Kidney capillary endothelial cell (primary cell): ENCODE measurements at regions not wholly inside any gene's neighbourhood (a gene's known extent, or its start where the extent isn't known, plus 50 kb on each side); places are given as distances from the start of the nearest gene placed in this dataset.

Source experiments
- DNase-seq: peaks from one replicate; pipeline ENCODE4 v3.0.0-alpha.2; 2018; ENCODE audit warnings: low spot score

GRCh38 chr4:177047851-177048174 is 255.1 kb upstream of the VEGFC start:
- DNase-seq: no peak

DNA sequence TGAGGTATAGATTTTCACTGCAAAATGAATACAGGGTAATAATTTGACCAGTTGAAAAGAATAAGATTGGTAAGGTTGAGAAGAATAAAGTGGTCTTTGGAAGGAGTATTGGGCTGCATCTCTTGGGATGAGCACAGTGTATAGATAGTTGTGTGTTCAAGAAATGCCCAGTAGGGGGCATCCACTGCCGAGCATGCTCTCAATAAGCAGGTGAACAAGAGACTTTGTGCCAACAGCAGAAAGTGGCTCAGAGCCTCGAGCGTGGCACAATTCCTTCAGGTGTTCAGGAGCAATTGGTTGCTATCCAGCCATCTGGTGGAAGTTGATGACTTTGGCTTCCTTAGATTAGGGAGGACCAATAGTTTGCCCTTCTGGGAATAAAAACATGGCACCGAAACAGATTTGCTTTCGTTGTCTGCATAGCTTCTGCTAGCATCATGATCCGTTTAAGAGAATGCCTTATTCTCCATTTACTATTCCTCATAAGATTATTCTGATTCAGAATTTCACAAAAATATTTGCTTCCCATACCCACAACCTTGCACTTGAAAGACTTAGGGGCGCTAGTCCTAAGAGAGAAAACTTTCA is 258.1 kb upstream of the NEIL3 start:
- peak; percentile 23 for DNase-seq

GRCh38 chr4:177052211-177052934 is 257.3 kb upstream of the NEIL3 start:
- DNase-seq: no peak

DNA sequence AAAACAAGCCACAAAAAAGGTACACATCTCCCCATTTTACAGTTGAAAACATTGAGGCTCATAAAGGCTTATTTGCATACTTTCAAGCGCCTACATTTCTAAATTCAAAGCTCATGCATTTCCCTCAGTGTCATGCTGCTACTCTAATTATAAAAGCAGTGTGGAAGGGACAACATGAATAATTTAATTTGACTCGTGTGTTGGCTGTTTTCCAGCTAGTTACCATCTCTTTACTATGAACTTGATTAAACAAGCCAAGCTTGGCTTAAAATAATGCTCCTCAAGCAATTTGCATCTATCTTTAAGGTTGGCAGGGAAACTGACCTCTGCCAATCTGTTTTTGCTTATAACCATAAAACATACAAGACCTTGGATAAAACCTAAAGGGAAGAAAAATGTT is 252.5 kb upstream of the NEIL3 start:
- DNase-seq: no peak

DNA sequence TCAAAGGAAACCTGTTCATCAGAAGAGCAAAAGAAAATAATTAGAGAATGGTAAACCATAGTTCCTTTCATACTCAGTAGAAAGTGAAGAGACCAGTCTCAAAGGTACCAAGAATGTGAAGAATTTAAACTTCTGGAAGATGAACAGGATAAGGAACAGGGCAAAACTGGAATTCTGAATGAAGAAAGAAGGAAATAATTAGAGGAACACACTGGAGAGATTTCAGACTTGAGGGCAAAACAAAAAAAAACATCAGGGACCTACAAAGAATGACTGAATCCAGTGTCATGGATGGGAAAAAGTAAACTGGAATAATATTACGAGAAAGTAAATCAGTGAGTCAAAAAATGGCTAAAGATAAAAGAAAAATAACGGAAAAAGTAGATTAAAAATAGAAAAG is 245.6 kb upstream of the NEIL3 start:
- DNase-seq: no peak

GRCh38 chr4:177064729-177065394 is 244.8 kb upstream of the NEIL3 start:
- no peak for DNase-seq

- DNase-seq: no peak
Measured at GRCh38 chr4:177066746-177067145, 242.9 kb upstream of the NEIL3 start.

GRCh38 chr4:177070533-177071058 is 239.1 kb upstream of the NEIL3 start:
- DNase-seq: no peak

- DNase-seq: no peak
Measured at GRCh38 chr4:177077095-177077971, 232.3 kb upstream of the NEIL3 start.

GRCh38 chr4:177079327-177079726 is 230.3 kb upstream of the NEIL3 start:
- no peak for DNase-seq

GRCh38 chr4:177080388-177080787 is 229.3 kb upstream of the NEIL3 start:
- DNase-seq: no peak

- DNase-seq: no peak
Measured at GRCh38 chr4:177087060-177087459, 222.6 kb upstream of the NEIL3 start.

DNA sequence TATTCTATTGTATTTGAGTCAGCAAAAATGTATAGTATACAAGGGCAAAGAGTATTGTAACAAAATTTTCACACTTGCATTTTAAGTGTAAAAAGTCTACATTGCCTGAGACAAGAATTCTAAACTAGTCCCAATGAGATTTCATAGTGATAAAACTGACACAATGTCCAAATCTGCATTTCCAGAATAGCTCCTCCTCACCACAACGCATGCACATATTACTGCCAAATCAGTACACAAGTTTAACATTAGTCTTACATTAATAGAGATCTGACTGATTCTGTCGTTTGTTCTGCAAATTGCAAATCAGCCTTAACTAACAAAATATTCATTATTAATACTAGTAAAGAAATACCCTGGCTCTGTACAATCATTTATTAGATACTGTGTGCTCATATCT is 222.2 kb upstream of the NEIL3 start:
- DNase-seq: no peak

- no peak for DNase-seq
Measured at GRCh38 chr4:177091515-177091914, 218.2 kb upstream of the NEIL3 start.

- no peak for DNase-seq
Measured at GRCh38 chr4:177092807-177093206, 216.9 kb upstream of the NEIL3 start.

DNA sequence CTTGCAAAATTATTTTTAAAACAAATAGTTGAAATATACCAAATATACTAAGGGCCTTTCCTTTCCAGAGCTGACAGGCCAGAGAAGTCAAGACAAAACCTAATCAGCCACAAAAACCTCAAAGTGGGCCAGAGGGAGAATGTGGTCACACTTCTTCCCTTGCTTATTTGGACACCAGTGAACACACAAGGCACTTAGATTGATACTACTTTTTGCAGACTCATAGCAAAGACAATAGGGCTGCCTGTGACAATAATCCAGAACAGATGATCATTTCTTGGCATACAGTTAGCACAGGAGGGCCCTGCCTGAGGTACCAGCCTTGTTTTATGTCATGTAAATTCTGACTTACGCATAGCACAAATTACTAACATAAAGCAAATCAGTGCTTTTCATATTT is 215.7 kb upstream of the NEIL3 start:
- DNase-seq: no peak

DNA sequence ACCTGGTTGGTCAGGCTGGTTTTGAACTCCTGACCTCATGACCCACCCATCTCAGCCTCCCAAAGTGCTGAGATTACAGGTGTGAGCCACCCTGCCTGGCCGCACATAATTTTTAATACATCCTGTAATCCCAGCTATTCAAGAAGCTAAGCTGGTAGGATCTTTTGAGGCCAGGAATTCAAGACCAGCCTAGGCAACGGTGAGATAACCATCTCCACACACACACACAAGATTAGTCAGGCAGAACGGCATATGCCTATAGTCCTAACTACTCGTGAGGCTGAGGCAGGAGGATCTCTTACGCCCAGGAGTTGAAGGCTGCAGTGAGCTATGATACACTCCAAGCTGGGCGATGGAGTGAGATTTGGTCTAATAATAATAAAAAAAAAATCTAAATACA is 212.4 kb upstream of the NEIL3 start:
- DNase-seq: no peak

DNA sequence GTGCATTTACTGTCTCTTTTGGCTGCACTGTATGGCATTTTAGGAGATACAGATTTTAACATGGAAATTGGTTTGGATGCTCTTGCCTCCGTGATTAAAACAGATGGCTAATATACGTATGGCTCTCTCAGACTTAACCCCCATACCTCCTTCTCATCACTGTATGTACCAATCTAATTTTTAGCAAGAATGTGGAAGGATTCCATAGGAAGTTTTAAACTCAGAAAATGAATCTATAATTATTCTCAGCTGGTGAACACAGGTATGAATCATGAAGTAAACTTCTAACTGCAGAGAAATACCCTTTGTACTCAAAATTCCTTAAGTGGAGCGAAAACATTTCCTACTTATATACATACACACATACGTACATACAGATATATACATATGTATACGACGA is 210.5 kb upstream of the NEIL3 start:
- no peak for DNase-seq

GRCh38 chr4:177100307-177100706 is 209.4 kb upstream of the NEIL3 start:
- no peak for DNase-seq

DNA sequence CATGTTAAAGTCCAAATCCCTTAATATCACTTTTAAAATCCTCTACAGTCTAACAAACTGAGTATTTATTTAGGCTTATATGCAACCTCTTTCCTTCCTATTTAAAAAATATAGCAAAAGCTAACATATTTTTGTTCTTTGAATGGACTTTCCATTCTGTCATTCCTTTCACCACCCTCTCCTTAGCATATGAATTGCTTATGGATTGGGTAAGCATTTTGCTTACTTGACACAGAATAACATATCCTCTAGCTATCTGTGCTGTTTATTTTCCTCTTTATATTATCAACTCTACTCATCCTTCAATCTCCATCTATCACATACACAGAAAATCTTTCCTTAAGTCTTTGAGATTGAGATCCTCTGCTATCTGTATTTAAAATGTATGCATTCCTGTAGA is 206.1 kb upstream of the NEIL3 start:
- no peak for DNase-seq

DNA sequence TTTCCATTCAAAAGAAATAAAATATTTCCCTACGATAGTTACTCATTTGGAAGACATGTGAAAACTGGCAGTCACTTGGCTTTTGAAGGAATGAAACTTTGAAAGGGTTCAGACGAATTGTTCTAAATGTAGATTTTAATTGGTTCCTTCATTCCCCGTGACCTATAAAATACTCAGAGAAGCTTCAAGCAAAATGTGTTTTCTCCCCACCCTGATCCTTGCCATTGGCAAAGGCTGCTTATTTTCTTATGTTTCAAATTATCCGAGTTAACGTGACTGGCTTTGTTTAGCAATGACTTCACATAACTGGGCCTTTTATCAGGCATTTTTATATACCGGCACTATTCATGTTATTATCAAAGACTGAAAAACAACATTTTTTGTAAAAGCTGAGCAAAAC is 204.1 kb upstream of the NEIL3 start:
- DNase-seq: no peak

DNA sequence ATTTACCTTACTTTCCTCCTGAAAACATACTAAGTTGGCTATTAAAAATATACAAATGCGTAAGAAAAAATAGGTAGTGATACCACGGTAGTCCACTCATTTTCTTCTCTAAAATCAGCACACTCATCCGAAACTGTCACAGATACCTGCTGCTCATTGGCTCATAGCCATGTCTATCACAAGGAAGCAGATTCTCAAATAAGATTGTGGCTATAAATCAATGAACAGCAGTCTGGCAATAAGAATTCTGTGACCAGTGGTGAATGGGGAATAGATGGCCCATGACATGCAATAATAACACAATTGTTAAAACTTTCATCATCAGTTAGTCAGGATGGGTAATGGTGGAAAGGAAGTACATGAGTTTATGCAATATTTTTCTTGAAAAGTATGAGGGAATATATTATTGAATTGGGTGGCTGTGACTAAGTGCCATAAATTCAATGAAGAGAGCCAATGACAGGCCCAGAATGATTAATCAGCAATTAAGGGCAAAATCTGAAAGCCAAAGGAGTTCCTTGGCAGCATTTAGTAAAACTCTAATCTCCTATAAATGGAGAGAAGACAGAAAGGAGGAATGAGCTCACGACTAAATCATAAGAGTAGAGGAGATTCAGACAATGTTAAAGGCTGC is 202.3 kb upstream of the NEIL3 start:
- DNase-seq: no peak
